GM23338 (cell line): ENCODE measurements at regions not wholly inside any gene's neighbourhood (a gene's known extent, or its start where the extent isn't known, plus 50 kb on each side); places are given as distances from the start of the nearest gene placed in this dataset.

Experiments
- ATAC-seq: fragments of 200-7000 bp; cut with Tn5 transposase; 3 replicates; pipeline ENCODE4 v1.9.1; 2020
- DNase-seq: peaks from one replicate; pipeline ENCODE4 v3.0.0-alpha.2; 2015; ENCODE audit warnings: low spot score
- H2AFZ ChIP-seq: fragments of 200-600 bp; sonication (generic); 2 replicates; pipeline ENCODE4 v1.8.0; 2016; ENCODE audit warnings: antibody characterized with exemption, mild to moderate bottlenecking, moderate library complexity
- H3F3A ChIP-seq: fragments of 200-600 bp; sonication (generic); replicated peaks from 2 replicates; pipeline ENCODE4 v1.8.0; 2017; ENCODE audit warnings: antibody characterized with exemption, mixed run types, low read depth
- H3K27ac ChIP-seq: fragments of 200-600 bp; sonication (generic); 2 replicates; pipeline ENCODE4 v1.6.1; 2016; ENCODE audit warnings: low read depth
- H3K27me3 ChIP-seq: fragments of 200-600 bp; sonication (generic); 2 replicates; pipeline ENCODE4 v1.8.0; 2016; ENCODE audit warnings: mild to moderate bottlenecking, mixed run types, moderate library complexity; ENCODE audit not compliant: insufficient read depth
- H3K36me3 ChIP-seq: fragments of 200-600 bp; sonication (generic); 2 replicates; pipeline ENCODE4 v1.8.0; 2016; ENCODE audit warnings: mild to moderate bottlenecking; ENCODE audit not compliant: insufficient read depth
- H3K4me1 ChIP-seq: fragments of 200-600 bp; sonication (generic); 2 replicates; pipeline ENCODE4 v1.8.0; 2016; ENCODE audit warnings: mild to moderate bottlenecking, moderate library complexity; ENCODE audit not compliant: insufficient read depth
- H3K4me2 ChIP-seq: fragments of 200-600 bp; sonication (generic); 2 replicates; pipeline ENCODE4 v1.7.1; 2017; ENCODE audit warnings: mixed run types
- H3K4me3 ChIP-seq: fragments of 200-600 bp; sonication (generic); 2 replicates; pipeline ENCODE4 v1.6.1; 2016; ENCODE audit warnings: mixed run types
- H3K79me2 ChIP-seq: fragments of 200-600 bp; sonication (generic); replicated peaks from 2 replicates; pipeline ENCODE4 v1.8.0; 2017; ENCODE audit warnings: mild to moderate bottlenecking; ENCODE audit not compliant: insufficient read depth
- H3K9me2 ChIP-seq: fragments of 200-600 bp; sonication (generic); 2 replicates; pipeline ENCODE4 v1.8.0; 2017; ENCODE audit not compliant: insufficient read depth
- H4K20me1 ChIP-seq: fragments of 200-600 bp; sonication (generic); replicated peaks from 2 replicates; pipeline ENCODE4 v1.8.0; 2017; ENCODE audit warnings: mild to moderate bottlenecking; ENCODE audit not compliant: insufficient read depth
- H3K27ac Mint-ChIP-seq: 2 replicates; pipeline ENCODE4 v1.8.0; 2020; ENCODE audit warnings: inconsistent platforms, mild to moderate bottlenecking, moderate library complexity, mixed read lengths
- H3K27me3 Mint-ChIP-seq: 3 replicates; pipeline ENCODE4 v1.8.0; 2022; ENCODE audit warnings: low read depth, mild to moderate bottlenecking, moderate library complexity, mixed read lengths, inconsistent platforms; ENCODE audit not compliant: insufficient read depth, poor library complexity
- H3K36me3 Mint-ChIP-seq: 3 replicates; pipeline ENCODE4 v1.8.0; 2021; ENCODE audit warnings: low read depth, mild to moderate bottlenecking, inconsistent platforms, moderate library complexity, mixed read lengths
- H3K4me1 Mint-ChIP-seq: 3 replicates; pipeline ENCODE4 v1.8.0; 2020; ENCODE audit warnings: mild to moderate bottlenecking, inconsistent platforms, mixed read lengths
- H3K4me3 Mint-ChIP-seq: 3 replicates; pipeline ENCODE4 v1.8.0; 2021; ENCODE audit warnings: moderate library complexity, mild to moderate bottlenecking, inconsistent platforms, mixed read lengths
- H3K9me3 Mint-ChIP-seq: 3 replicates; pipeline ENCODE4 v1.8.0; 2020; ENCODE audit warnings: moderate library complexity, mild to moderate bottlenecking, inconsistent platforms, mixed read lengths
- CREB1 ChIP-seq: fragments of 250-450 bp; sonication (Bioruptor Pico); IDR thresholded peaks from 2 replicates; pipeline ENCODE4 v1.5.0; 2020; ENCODE audit warnings: low read depth, mild to moderate bottlenecking, moderate library complexity
- EZH2 ChIP-seq: fragments of 200-600 bp; sonication (generic); IDR thresholded peaks from one replicate; pipeline ENCODE4 v1.8.0; 2017; ENCODE audit warnings: antibody characterized with exemption, mild to moderate bottlenecking, low read depth; ENCODE audit not compliant: unreplicated experiment
- EZH2phosphoT487 ChIP-seq: fragments of 200-600 bp; sonication (generic); IDR thresholded peaks from one replicate; pipeline ENCODE4 v1.8.1; 2018; ENCODE audit warnings: antibody characterized with exemption; ENCODE audit not compliant: unreplicated experiment
- JUNB ChIP-seq: IDR thresholded peaks from one replicate; pipeline ENCODE4 v1.6.1; 2016; ENCODE audit warnings: antibody characterized with exemption; ENCODE audit not compliant: unreplicated experiment
- NANOG ChIP-seq: IDR thresholded peaks from 2 replicates; pipeline ENCODE4 v1.6.1; 2016; ENCODE audit warnings: antibody characterized with exemption, borderline replicate concordance
- POLR2AphosphoS5 ChIP-seq: IDR thresholded peaks from 2 replicates; pipeline ENCODE4 v1.6.1; 2016; ENCODE audit warnings: antibody characterized with exemption, low read depth
- STAT1 ChIP-seq: IDR thresholded peaks from one replicate; pipeline ENCODE4 v1.6.1; 2016; ENCODE audit warnings: antibody characterized with exemption; ENCODE audit not compliant: unreplicated experiment
- ZNF114 ChIP-seq: fragments of 250-450 bp; sonication (Bioruptor Pico); IDR thresholded peaks from 2 replicates; pipeline ENCODE4 v1.5.0; 2020; ENCODE audit warnings: mild to moderate bottlenecking, moderate library complexity
- ZNF331 ChIP-seq: fragments of 250-450 bp; sonication (Bioruptor Pico); IDR thresholded peaks from 2 replicates; pipeline ENCODE4 v1.5.0; 2020; ENCODE audit warnings: low read depth, mild to moderate bottlenecking, moderate library complexity
- TF ChIP-seq, protein P1 (sequence below): fragments of 250-450 bp; sonication (Bioruptor Pico); IDR thresholded peaks from 2 replicates; pipeline ENCODE4 v1.5.0; 2020; ENCODE audit warnings: mild to moderate bottlenecking, moderate library complexity
- TF ChIP-seq, protein P2 (sequence below): IDR thresholded peaks from 2 replicates; pipeline ENCODE4 v1.6.1; 2016; ENCODE audit warnings: antibody characterized with exemption
- TF ChIP-seq, protein P3 (sequence below): IDR thresholded peaks from one replicate; pipeline ENCODE4 v1.6.1; 2018; ENCODE audit warnings: antibody characterized with exemption; ENCODE audit not compliant: unreplicated experiment
- TF ChIP-seq, protein P4 (sequence below), 2 experiments: fragments of 200-600 bp in 1 of 2; sonication (generic) in 1 of 2; conservative IDR thresholded peaks; 2 replicates each; pipeline versions ENCODE4 v1.5.1 to v1.6.1; 2016 to 2017; ENCODE audit warnings: antibody characterized with exemption in 2 of 2, low read depth in 2 of 2, mild to moderate bottlenecking in 2 of 2, moderate library complexity in 1 of 2

DNA sequence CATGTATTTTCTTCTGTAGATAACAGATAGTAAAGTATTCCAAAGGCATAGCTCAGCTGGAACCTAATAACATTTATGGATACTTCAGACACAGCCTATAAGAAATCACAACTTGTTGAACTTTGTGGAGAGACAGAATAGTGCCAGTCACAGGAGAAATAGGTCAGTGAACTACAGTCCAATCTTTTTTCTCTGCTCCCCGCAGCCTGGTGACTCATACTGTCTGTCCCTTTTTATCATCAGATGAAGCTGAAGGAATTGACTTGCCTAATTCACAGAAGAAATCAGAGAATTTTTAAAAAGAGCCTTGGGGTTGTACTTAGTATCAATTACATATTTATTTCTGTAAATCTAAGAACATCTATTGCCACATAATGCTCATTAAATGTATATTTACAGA is 222.3 kb downstream of the ALG10 start:
- H3K27me3 Mint-ChIP-seq, result no peaks in the 10 kb centered on the region
- Histone ChIP-seq H3F3A (no peaks in the 10 kb centered on the region), H3K27me3 (no peaks in the 10 kb centered on the region), H2AFZ (no peak overlapping the region), H3K79me2 (no peaks in the 10 kb centered on the region), H3K36me3 (no peaks in the 10 kb centered on the region), H3K4me2 (no peak overlapping the region), H3K4me1 (no peaks in the 10 kb centered on the region), H3K27ac (no peak overlapping the region), H4K20me1 (no peaks in the 10 kb centered on the region), H3K9me2 (no peaks in the 10 kb centered on the region), H3K4me3 (no peak overlapping the region)
- H3K4me3 Mint-ChIP-seq, result no peak overlapping the region
- H3K27ac Mint-ChIP-seq, result no peak overlapping the region
- no peak for ATAC-seq
- no peak for TF ChIP-seq STAT1
- TF ChIP-seq POLR2AphosphoS5, result no peak
- TF ChIP-seq, protein P1, sequence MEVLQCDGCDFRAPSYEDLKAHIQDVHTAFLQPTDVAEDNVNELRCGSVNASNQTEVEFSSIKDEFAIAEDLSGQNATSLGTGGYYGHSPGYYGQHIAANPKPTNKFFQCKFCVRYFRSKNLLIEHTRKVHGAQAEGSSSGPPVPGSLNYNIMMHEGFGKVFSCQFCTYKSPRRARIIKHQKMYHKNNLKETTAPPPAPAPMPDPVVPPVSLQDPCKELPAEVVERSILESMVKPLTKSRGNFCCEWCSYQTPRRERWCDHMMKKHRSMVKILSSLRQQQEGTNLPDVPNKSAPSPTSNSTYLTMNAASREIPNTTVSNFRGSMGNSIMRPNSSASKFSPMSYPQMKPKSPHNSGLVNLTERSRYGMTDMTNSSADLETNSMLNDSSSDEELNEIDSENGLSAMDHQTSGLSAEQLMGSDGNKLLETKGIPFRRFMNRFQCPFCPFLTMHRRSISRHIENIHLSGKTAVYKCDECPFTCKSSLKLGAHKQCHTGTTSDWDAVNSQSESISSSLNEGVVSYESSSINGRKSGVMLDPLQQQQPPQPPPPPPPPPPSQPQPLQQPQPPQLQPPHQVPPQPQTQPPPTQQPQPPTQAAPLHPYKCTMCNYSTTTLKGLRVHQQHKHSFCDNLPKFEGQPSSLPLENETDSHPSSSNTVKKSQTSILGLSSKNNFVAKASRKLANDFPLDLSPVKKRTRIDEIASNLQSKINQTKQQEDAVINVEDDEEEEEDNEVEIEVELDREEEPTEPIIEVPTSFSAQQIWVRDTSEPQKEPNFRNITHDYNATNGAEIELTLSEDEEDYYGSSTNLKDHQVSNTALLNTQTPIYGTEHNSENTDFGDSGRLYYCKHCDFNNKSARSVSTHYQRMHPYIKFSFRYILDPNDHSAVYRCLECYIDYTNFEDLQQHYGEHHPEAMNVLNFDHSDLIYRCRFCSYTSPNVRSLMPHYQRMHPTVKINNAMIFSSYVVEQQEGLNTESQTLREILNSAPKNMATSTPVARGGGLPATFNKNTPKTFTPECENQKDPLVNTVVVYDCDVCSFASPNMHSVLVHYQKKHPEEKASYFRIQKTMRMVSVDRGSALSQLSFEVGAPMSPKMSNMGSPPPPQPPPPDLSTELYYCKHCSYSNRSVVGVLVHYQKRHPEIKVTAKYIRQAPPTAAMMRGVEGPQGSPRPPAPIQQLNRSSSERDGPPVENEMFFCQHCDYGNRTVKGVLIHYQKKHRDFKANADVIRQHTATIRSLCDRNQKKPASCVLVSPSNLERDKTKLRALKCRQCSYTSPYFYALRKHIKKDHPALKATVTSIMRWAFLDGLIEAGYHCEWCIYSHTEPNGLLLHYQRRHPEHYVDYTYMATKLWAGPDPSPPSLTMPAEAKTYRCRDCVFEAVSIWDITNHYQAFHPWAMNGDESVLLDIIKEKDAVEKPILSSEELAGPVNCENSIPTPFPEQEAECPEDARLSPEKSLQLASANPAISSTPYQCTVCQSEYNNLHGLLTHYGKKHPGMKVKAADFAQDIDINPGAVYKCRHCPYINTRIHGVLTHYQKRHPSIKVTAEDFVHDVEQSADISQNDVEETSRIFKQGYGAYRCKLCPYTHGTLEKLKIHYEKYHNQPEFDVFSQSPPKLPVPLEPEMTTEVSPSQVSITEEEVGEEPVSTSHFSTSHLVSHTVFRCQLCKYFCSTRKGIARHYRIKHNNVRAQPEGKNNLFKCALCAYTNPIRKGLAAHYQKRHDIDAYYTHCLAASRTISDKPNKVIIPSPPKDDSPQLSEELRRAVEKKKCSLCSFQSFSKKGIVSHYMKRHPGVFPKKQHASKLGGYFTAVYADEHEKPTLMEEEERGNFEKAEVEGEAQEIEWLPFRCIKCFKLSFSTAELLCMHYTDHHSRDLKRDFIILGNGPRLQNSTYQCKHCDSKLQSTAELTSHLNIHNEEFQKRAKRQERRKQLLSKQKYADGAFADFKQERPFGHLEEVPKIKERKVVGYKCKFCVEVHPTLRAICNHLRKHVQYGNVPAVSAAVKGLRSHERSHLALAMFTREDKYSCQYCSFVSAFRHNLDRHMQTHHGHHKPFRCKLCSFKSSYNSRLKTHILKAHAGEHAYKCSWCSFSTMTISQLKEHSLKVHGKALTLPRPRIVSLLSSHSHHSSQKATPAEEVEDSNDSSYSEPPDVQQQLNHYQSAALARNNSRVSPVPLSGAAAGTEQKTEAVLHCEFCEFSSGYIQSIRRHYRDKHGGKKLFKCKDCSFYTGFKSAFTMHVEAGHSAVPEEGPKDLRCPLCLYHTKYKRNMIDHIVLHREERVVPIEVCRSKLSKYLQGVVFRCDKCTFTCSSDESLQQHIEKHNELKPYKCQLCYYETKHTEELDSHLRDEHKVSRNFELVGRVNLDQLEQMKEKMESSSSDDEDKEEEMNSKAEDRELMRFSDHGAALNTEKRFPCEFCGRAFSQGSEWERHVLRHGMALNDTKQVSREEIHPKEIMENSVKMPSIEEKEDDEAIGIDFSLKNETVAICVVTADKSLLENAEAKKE, result no peak
- TF ChIP-seq, protein P2, sequence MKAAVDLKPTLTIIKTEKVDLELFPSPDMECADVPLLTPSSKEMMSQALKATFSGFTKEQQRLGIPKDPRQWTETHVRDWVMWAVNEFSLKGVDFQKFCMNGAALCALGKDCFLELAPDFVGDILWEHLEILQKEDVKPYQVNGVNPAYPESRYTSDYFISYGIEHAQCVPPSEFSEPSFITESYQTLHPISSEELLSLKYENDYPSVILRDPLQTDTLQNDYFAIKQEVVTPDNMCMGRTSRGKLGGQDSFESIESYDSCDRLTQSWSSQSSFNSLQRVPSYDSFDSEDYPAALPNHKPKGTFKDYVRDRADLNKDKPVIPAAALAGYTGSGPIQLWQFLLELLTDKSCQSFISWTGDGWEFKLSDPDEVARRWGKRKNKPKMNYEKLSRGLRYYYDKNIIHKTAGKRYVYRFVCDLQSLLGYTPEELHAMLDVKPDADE, result no peak
- TF ChIP-seq CREB1 (CRISPR knock-in tag), result no peak
- no peak for TF ChIP-seq EZH2phosphoT487
- no peak for TF ChIP-seq ZNF114
- TF ChIP-seq NANOG, result no peak
- TF ChIP-seq, protein P3, sequence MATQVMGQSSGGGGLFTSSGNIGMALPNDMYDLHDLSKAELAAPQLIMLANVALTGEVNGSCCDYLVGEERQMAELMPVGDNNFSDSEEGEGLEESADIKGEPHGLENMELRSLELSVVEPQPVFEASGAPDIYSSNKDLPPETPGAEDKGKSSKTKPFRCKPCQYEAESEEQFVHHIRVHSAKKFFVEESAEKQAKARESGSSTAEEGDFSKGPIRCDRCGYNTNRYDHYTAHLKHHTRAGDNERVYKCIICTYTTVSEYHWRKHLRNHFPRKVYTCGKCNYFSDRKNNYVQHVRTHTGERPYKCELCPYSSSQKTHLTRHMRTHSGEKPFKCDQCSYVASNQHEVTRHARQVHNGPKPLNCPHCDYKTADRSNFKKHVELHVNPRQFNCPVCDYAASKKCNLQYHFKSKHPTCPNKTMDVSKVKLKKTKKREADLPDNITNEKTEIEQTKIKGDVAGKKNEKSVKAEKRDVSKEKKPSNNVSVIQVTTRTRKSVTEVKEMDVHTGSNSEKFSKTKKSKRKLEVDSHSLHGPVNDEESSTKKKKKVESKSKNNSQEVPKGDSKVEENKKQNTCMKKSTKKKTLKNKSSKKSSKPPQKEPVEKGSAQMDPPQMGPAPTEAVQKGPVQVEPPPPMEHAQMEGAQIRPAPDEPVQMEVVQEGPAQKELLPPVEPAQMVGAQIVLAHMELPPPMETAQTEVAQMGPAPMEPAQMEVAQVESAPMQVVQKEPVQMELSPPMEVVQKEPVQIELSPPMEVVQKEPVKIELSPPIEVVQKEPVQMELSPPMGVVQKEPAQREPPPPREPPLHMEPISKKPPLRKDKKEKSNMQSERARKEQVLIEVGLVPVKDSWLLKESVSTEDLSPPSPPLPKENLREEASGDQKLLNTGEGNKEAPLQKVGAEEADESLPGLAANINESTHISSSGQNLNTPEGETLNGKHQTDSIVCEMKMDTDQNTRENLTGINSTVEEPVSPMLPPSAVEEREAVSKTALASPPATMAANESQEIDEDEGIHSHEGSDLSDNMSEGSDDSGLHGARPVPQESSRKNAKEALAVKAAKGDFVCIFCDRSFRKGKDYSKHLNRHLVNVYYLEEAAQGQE, result no peak
- no peak for TF ChIP-seq JUNB
- TF ChIP-seq ZNF331 (CRISPR knock-in tag), result no peak
- no peak for TF ChIP-seq EZH2
- TF ChIP-seq, protein P4, sequence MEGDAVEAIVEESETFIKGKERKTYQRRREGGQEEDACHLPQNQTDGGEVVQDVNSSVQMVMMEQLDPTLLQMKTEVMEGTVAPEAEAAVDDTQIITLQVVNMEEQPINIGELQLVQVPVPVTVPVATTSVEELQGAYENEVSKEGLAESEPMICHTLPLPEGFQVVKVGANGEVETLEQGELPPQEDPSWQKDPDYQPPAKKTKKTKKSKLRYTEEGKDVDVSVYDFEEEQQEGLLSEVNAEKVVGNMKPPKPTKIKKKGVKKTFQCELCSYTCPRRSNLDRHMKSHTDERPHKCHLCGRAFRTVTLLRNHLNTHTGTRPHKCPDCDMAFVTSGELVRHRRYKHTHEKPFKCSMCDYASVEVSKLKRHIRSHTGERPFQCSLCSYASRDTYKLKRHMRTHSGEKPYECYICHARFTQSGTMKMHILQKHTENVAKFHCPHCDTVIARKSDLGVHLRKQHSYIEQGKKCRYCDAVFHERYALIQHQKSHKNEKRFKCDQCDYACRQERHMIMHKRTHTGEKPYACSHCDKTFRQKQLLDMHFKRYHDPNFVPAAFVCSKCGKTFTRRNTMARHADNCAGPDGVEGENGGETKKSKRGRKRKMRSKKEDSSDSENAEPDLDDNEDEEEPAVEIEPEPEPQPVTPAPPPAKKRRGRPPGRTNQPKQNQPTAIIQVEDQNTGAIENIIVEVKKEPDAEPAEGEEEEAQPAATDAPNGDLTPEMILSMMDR (conservative IDR thresholded peaks at IDR 0.05; ENCODE audit: low read depth in 2 of 2), result no peak
- peaks cover 45% of the 10 kb centered on the region for H3K36me3 Mint-ChIP-seq
- H3K4me1 Mint-ChIP-seq, result no peaks in the 10 kb centered on the region
- no peak for DNase-seq
- H3K9me3 Mint-ChIP-seq, result peaks cover 57% of the 10 kb centered on the region
